GM23248 (cell line): ENCODE measurements at regions not wholly inside any gene's neighbourhood (a gene's known extent, or its start where the extent isn't known, plus 50 kb on each side); places are given as distances from the start of the nearest gene placed in this dataset.
A peak's percentile ranks its signal among the peaks of the same experiment; 100 is the strongest.

ENCODE experiments used
- DNase-seq: peaks from one replicate; pipeline ENCODE4 v3.0.0-alpha.2; 2015
- H2AFZ ChIP-seq: fragments of 200-600 bp; sonication (generic); 2 replicates; pipeline ENCODE4 v1.6.1; 2016; ENCODE audit warnings: antibody characterized with exemption
- H3F3A ChIP-seq: fragments of 200-600 bp; sonication (generic); 2 replicates; pipeline ENCODE4 v1.6.1; 2016; ENCODE audit warnings: mild to moderate bottlenecking, antibody characterized with exemption, mixed run types; ENCODE audit not compliant: insufficient read depth
- H3K27ac ChIP-seq: fragments of 200-600 bp; sonication (generic); 2 replicates; pipeline ENCODE4 v1.5.1; 2016; ENCODE audit warnings: mild to moderate bottlenecking
- H3K27me3 ChIP-seq: fragments of 200-600 bp; sonication (generic); replicated peaks from 2 replicates; pipeline ENCODE4 v1.6.1; 2016; ENCODE audit warnings: mild to moderate bottlenecking; ENCODE audit not compliant: insufficient read depth
- H3K36me3 ChIP-seq: fragments of 200-600 bp; sonication (generic); 2 replicates; pipeline ENCODE4 v1.6.1; 2016; ENCODE audit warnings: low read depth, mild to moderate bottlenecking
- H3K4me1 ChIP-seq: fragments of 200-600 bp; sonication (generic); 2 replicates; pipeline ENCODE4 v1.6.1; 2016; ENCODE audit warnings: mild to moderate bottlenecking; ENCODE audit not compliant: insufficient read depth
- H3K4me2 ChIP-seq: fragments of 200-600 bp; sonication (generic); one replicate; pipeline ENCODE4 v1.6.1; 2016; ENCODE audit warnings: mild to moderate bottlenecking; ENCODE audit not compliant: unreplicated experiment
- H3K4me3 ChIP-seq: fragments of 200-600 bp; sonication (generic); 2 replicates; pipeline ENCODE4 v1.5.1; 2016; ENCODE audit warnings: mild to moderate bottlenecking
- H3K79me2 ChIP-seq: fragments of 200-600 bp; sonication (generic); 2 replicates; pipeline ENCODE4 v1.6.1; 2016; ENCODE audit warnings: mild to moderate bottlenecking; ENCODE audit not compliant: insufficient read depth
- H3K9ac ChIP-seq: fragments of 200-600 bp; sonication (generic); 2 replicates; pipeline ENCODE4 v1.6.1; 2016; ENCODE audit warnings: mild to moderate bottlenecking
- H3K9me2 ChIP-seq: fragments of 200-600 bp; sonication (generic); 2 replicates; pipeline ENCODE4 v1.6.1; 2016; ENCODE audit warnings: mixed run types, mild to moderate bottlenecking, moderate library complexity; ENCODE audit not compliant: insufficient read depth
- H3K9me3 ChIP-seq: fragments of 200-600 bp; sonication (generic); one replicate; pipeline ENCODE4 v1.6.1; 2017; ENCODE audit warnings: low read depth
- H4K20me1 ChIP-seq: fragments of 200-600 bp; sonication (generic); 2 replicates; pipeline ENCODE4 v1.6.0; 2016; ENCODE audit not compliant: insufficient read depth
- EZH2 ChIP-seq: fragments of 200-600 bp; sonication (generic); IDR thresholded peaks from 2 replicates; pipeline ENCODE4 v1.6.1; 2018; ENCODE audit warnings: antibody characterized with exemption, mild to moderate bottlenecking; ENCODE audit not compliant: insufficient read depth, poor library complexity, severe bottlenecking
- EZH2phosphoT487 ChIP-seq: fragments of 200-600 bp; sonication (generic); IDR thresholded peaks from 2 replicates; pipeline ENCODE4 v1.6.1; 2018; ENCODE audit warnings: antibody characterized with exemption, moderate library complexity, mild to moderate bottlenecking, low read depth; ENCODE audit not compliant: insufficient read depth
- WGBS, 2 experiments: methylation state at CpG; one replicate each; pipeline ENCODE4 v1.1.6; 2015 to 2017; ENCODE audit warnings: low lambda C conversion rate in 2 of 2, low coverage in 1 of 2; ENCODE audit errors: missing lambda C conversion rate in 2 of 2; 5-methylcytosine and 5-hydroxymethylcytosine counted together
- in situ Hi-C: fragments of 300-500 bp; cut with MboI; formaldehyde crosslinking; loops from 2 replicates; pipeline ENCODE4 v1.15.0; 2020

DNA sequence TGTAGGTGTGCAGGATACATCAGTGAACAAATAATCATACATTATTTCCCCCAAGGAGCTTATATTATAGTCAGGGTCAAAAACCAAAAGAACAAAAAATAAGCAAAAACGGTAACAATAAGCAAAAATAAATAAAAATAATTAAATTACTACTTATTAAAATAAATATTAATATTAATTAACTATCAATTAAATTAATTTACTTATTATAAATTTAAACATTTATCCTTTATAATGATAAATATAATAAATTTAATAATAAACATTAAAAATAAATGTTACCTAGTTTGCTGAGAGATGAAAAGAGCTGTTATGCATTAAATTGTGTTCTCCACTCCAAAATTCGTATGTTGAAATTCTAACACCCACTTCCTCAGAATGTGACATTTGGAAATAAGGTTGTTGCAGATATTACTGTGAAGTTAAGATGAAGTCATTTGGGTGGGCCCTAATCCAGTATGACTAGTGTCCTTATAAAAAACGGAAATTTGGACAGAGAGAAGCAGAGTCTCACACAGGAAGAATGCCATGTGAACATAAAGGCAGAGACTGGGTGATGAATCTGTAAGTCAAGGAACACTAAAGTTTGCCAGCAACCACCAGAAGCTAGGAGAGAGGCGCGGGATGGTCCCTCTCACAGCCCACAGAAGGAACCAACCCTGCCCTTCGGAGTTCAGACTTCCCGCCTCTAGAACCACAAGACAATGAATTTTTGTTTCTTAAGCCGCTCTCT lies 67.2 kb upstream of the IBSP start:
- no peak overlapping the region for H3K9ac ChIP-seq
- in situ Hi-C loops, result no loop called here
- H3K36me3 ChIP-seq, result no peaks in the 10 kb centered on the region
- H3K9me3 ChIP-seq, result no peaks in the 10 kb centered on the region
- DNase-seq, result peak; percentile 93
- no peaks in the 10 kb centered on the region for H4K20me1 ChIP-seq
- WGBS, 2 experiments, result 41 to 43% methylated on average over 8 of the region's 8 CpGs
- no peaks in the 10 kb centered on the region for H3F3A ChIP-seq
- H3K9me2 ChIP-seq, result no peaks in the 10 kb centered on the region
- TF ChIP-seq EZH2 (no peak), EZH2phosphoT487 (no peak)
- no peak overlapping the region for H3K4me3 ChIP-seq
- no peaks in the 10 kb centered on the region for H3K79me2 ChIP-seq
- H3K27me3 ChIP-seq, result no peaks in the 10 kb centered on the region
- H2AFZ ChIP-seq, result no peak overlapping the region
- H3K4me1 ChIP-seq, result peaks cover 7% of the 10 kb centered on the region; the same call in 1 of the 2 replicates
- H3K4me2 ChIP-seq, result no peak overlapping the region
- peak overlapping the region; percentile 39; the same call in 1 of the 2 replicates for H3K27ac ChIP-seq

GRCh38 chr4:87734084-87734483 lies 65.3 kb upstream of the IBSP start:
- no peaks in the 10 kb centered on the region for H3K79me2 ChIP-seq
- no peaks in the 10 kb centered on the region for H3K27me3 ChIP-seq
- H3K9me2 ChIP-seq, result no peaks in the 10 kb centered on the region
- WGBS, 2 experiments, result 57% methylated on average over 2 of the region's 2 CpGs
- H3K9me3 ChIP-seq, result no peaks in the 10 kb centered on the region
- no peaks in the 10 kb centered on the region for H3K36me3 ChIP-seq
- TF ChIP-seq EZH2phosphoT487 (no peak), EZH2 (no peak)
- H3K9ac ChIP-seq, result no peak overlapping the region
- in situ Hi-C loops, result no loop called here
- H4K20me1 ChIP-seq, result no peaks in the 10 kb centered on the region
- H3K4me2 ChIP-seq, result no peak overlapping the region
- no peak overlapping the region for H2AFZ ChIP-seq
- DNase-seq, result no peak
- H3K27ac ChIP-seq, result no peak overlapping the region
- no peak overlapping the region for H3K4me3 ChIP-seq
- H3F3A ChIP-seq, result no peaks in the 10 kb centered on the region
- peaks cover 7% of the 10 kb centered on the region; the same call in 1 of the 2 replicates for H3K4me1 ChIP-seq

GRCh38 chr4:87734936-87735335 lies 64.4 kb upstream of the IBSP start:
- H3K4me1 ChIP-seq, result peaks cover 7% of the 10 kb centered on the region; the same call in 1 of the 2 replicates
- H3K9me3 ChIP-seq, result no peaks in the 10 kb centered on the region
- H3K79me2 ChIP-seq, result no peaks in the 10 kb centered on the region
- H4K20me1 ChIP-seq, result no peaks in the 10 kb centered on the region
- H3K36me3 ChIP-seq, result no peaks in the 10 kb centered on the region
- H3K27ac ChIP-seq, result no peak overlapping the region
- DNase-seq, result no peak
- H2AFZ ChIP-seq, result no peak overlapping the region
- H3K9me2 ChIP-seq, result no peaks in the 10 kb centered on the region
- in situ Hi-C loops, result no loop called here
- TF ChIP-seq EZH2phosphoT487 (no peak), EZH2 (no peak)
- no peak overlapping the region for H3K4me3 ChIP-seq
- H3K9ac ChIP-seq, result no peak overlapping the region
- no peak overlapping the region for H3K4me2 ChIP-seq
- no peaks in the 10 kb centered on the region for H3K27me3 ChIP-seq
- 54 to 55% methylated on average over 4 of the region's 4 CpGs for WGBS, 2 experiments
- H3F3A ChIP-seq, result no peaks in the 10 kb centered on the region

DNA sequence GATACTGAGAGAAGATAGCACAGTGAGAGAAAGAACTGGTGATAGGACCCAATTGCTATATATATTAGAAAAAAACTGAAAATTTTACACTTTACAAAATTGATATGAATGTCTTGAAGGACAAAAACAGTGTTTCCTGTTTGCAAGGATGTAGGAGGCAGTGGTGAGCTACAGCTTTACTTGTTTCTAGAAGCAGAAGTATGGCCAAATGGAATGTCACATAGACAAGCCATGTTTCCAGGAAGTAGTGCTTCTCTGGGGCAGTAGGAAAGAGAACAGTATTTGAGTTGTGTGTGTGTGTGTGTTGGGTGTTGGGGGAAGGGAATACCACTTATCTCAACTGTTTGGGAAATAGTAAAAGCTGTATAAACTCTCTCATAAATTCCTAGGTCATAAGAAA lies 60.9 kb upstream of the IBSP start:
- Histone ChIP-seq H3K4me3 (no peak overlapping the region), H2AFZ (no peak overlapping the region), H3K79me2 (no peaks in the 10 kb centered on the region), H3K27ac (no peak overlapping the region), H4K20me1 (no peaks in the 10 kb centered on the region), H3K36me3 (no peaks in the 10 kb centered on the region), H3K27me3 (no peaks in the 10 kb centered on the region), H3F3A (no peaks in the 10 kb centered on the region), H3K9ac (no peak overlapping the region), H3K9me3 (no peaks in the 10 kb centered on the region), H3K9me2 (no peaks in the 10 kb centered on the region), H3K4me1 (no peaks in the 10 kb centered on the region), H3K4me2 (no peak overlapping the region)
- in situ Hi-C loops, result no loop called here
- DNase-seq, result no peak
- no peak for TF ChIP-seq EZH2
- TF ChIP-seq EZH2phosphoT487, result no peak
